Type B pancreatic cell (in vitro differentiated cells): ENCODE measurements at regions not wholly inside any gene's neighbourhood (a gene's known extent, or its start where the extent isn't known, plus 50 kb on each side); places are given as distances from the start of the nearest gene placed in this dataset.

Experiments
- DNase-seq: peaks from one replicate; pipeline ENCODE4 v3.0.0; 2021; ENCODE audit warnings: mixed read lengths; ENCODE audit not compliant: unreplicated experiment; ENCODE audit errors: extremely low spot score
- H3K27ac Mint-ChIP-seq: 2 replicates; pipeline ENCODE4 v1.8.0; 2021; ENCODE audit warnings: mild to moderate bottlenecking, mixed read lengths
- H3K27me3 Mint-ChIP-seq: 2 replicates; pipeline ENCODE4 v1.8.0; 2021; ENCODE audit warnings: mixed read lengths
- H3K36me3 Mint-ChIP-seq: 2 replicates; pipeline ENCODE4 v1.8.0; 2021; ENCODE audit warnings: mixed read lengths
- H3K4me1 Mint-ChIP-seq: one replicate; pipeline ENCODE4 v1.8.0; 2021; ENCODE audit warnings: mixed read lengths; ENCODE audit not compliant: unreplicated experiment
- H3K4me3 Mint-ChIP-seq: 2 replicates; pipeline ENCODE4 v1.8.0; 2021; ENCODE audit warnings: mild to moderate bottlenecking, mixed read lengths
- H3K9me3 Mint-ChIP-seq: 2 replicates; pipeline ENCODE4 v1.8.0; 2021; ENCODE audit warnings: mixed read lengths
- CTCF ChIP-seq: fragments of 200-600 bp; sonication (generic); conservative IDR thresholded peaks from 2 replicates; pipeline ENCODE4 v1.5.0; 2021; ENCODE audit warnings: antibody characterized with exemption, mild to moderate bottlenecking

DNA sequence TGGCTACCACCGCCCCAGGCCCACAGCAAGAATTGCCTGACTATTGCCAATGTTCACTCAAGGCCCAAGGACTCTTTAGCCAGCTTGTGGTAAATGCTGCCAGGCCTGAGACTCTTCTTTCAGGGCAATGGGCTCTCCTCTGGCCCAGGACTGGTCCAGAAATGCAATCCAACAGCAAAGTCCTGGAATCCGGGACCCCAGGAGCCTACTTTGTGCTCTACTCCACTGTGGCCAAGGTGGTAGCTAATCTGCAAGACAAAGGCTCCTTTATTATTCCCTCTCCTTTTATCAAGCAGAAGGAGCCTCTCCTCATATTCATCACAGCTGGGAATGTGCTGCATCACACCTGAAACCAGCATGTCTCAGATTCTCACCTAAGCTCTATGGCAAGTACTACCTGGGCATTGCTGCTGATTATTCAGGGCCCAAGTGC, 107.6 kb upstream of the PRSS58 start:
- Mint-ChIP-seq H3K4me1 (no peaks in the 10 kb centered on the region), H3K27me3 (no peaks in the 10 kb centered on the region), H3K36me3 (no peaks in the 10 kb centered on the region), H3K27ac (no peak overlapping the region), H3K4me3 (no peak overlapping the region), H3K9me3 (peaks cover 18% of the 10 kb centered on the region)
- DNase-seq, result no peak
- TF ChIP-seq CTCF, result no peak

DNA sequence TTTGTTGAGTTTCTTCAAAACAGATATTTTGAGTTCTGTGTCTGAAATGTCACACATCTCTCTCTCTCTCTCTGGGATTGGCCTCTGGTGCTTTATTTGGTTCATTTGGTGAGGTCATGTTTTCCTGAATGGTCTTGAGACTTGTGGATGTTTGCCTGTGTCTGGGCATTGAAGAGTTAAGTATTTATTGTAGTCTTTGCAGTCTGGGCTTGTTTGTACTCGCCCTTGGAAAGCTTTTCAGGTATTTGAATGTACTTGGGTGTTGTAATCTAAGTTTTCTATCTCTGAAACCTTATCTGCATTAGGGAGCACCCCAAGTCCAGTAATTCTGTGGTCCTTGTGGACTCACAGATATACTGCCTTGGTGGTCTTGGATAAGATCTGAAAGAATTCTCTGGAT, 106.7 kb upstream of the PRSS58 start:
- TF ChIP-seq CTCF, result no peak
- Mint-ChIP-seq H3K36me3 (no peaks in the 10 kb centered on the region), H3K4me3 (no peak overlapping the region), H3K27ac (no peak overlapping the region), H3K27me3 (no peaks in the 10 kb centered on the region), H3K9me3 (peaks cover 18% of the 10 kb centered on the region), H3K4me1 (no peaks in the 10 kb centered on the region)
- no peak for DNase-seq

GRCh38 chr7:142362349-142362748, 104.5 kb upstream of the PRSS58 start:
- Mint-ChIP-seq H3K27me3 (peaks cover 2% of the 10 kb centered on the region), H3K36me3 (no peaks in the 10 kb centered on the region), H3K4me1 (peaks cover 6% of the 10 kb centered on the region), H3K27ac (no peak overlapping the region), H3K9me3 (peaks cover 9% of the 10 kb centered on the region), H3K4me3 (no peak overlapping the region)
- TF ChIP-seq CTCF, result no peak
- DNase-seq, result no peak

- H3K4me3 Mint-ChIP-seq, result no peak overlapping the region
- no peak overlapping the region for H3K27ac Mint-ChIP-seq
- peaks cover 2% of the 10 kb centered on the region for H3K27me3 Mint-ChIP-seq
- peaks cover 6% of the 10 kb centered on the region for H3K4me1 Mint-ChIP-seq
- TF ChIP-seq CTCF, result no peak
- no peaks in the 10 kb centered on the region for H3K36me3 Mint-ChIP-seq
- peaks cover 9% of the 10 kb centered on the region for H3K9me3 Mint-ChIP-seq
- DNase-seq, result no peak
Measured at GRCh38 chr7:142359694-142360279, 101.9 kb upstream of the PRSS58 start.

DNA sequence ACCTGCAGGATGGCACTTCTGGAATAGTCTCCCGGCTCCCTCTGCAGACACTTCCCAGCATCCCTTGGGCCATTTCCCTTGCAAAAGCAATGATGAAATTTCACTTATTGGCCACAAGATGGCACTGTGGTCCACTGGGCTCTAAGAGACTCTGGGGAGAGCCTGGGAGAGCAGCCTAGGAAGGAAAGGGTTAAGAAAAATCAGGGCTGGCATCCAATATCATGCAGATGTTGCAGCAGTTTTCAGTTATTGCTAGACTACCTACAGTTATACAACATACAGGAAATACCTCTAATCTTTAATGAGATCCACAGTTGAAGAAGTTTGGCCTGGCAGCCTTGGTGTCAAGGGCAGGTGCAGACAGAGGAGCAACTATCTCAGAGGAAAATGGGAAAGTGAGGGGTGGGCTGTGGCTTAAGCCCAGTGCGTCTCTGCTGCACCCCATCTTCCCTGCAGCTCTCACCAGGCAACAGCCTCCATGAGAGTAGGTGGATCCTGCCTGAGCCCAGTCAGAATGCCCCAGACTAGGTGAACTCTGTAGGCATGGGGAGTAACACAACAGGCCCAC, 100.2 kb upstream of the PRSS58 start:
- peak; percentile 81 for TF ChIP-seq CTCF
- DNase-seq, result no peak
- H3K4me1 Mint-ChIP-seq, result peaks cover 6% of the 10 kb centered on the region
- H3K36me3 Mint-ChIP-seq, result no peaks in the 10 kb centered on the region
- peak overlapping the region; percentile 63 for H3K4me3 Mint-ChIP-seq
- peaks cover 5% of the 10 kb centered on the region for H3K27me3 Mint-ChIP-seq
- H3K9me3 Mint-ChIP-seq, result peaks cover 9% of the 10 kb centered on the region
- H3K27ac Mint-ChIP-seq, result no peak overlapping the region
